ENCODE measurements at regions not wholly inside any gene's neighbourhood (a gene's known extent, or its start where the extent isn't known, plus 50 kb on each side); places are given as distances from the start of the nearest gene placed in this dataset.
A peak's percentile ranks its signal among the peaks of the same experiment; 100 is the strongest.

DNA sequence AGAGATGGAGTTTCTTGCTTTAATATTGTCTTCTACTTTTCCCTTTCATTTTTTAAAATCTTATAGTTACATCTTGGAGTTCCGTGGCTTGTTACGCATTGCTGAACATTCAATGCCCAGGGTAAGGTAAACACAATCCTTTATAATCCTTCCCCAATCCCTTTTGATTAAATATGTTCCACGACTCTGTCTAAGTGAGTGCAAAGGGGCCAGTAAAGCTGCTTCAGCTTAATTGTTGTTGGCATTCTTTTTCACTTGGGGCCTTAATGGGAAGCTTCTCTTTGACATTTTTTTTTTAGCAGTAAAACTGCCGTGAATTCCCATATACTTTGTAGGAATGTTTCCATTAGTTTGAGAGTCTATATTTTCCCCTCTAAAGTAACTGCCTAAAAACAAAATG is 1028.1 kb downstream of the C4orf33 start:
- Histone ChIP-seq H3K27ac (peak overlapping the region in 2 of 4 donors; percentile 46 to 57), H3K36me3 (no peaks in the 10 kb centered on the region), H3K9me3 (peaks cover 0 to 6% (median 0%) of the 10 kb centered on the region in 3 donors), H3K4me1 (no peaks in the 10 kb centered on the region), H3K4me3 (no peak overlapping the region), H3K27me3 (no peaks in the 10 kb centered on the region)
- no peak for ATAC-seq
- no peak for TF ChIP-seq POLR2AphosphoS5 (IDR thresholded peaks at IDR 0.05)
- WGBS, 2 donors (ENCODE audit: low coverage in 1 of 2): 7 to 10% methylated on average over 4 of the region's 4 CpGs

DNA sequence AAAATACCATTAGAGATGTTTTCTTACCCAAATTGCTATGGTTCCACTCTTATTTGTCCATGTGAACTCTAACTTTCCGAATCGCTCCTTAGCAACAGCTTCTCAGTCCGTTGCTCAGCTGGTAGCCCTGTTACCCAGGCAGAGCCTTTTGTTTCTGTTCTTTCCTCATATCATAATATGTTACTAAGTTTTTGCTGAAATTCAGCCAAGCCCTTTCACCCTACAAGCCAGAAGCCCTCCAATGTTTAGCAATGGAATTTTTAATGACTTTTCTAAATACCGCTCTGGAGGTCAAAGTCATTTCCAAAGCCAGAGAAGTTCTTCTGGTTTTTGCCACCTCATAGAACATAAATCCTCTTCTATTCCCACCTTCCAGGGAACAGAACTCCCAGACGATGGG is 1029.5 kb downstream of the C4orf33 start:
- H3K4me1 ChIP-seq: no peaks in the 10 kb centered on the region
- peaks cover 0 to 6% (median 0%) of the 10 kb centered on the region in 3 donors for H3K9me3 ChIP-seq
- no peaks in the 10 kb centered on the region for H3K36me3 ChIP-seq
- H3K27me3 ChIP-seq: no peaks in the 10 kb centered on the region
- WGBS, 2 donors (ENCODE audit: low coverage in 1 of 2): 24 to 26% methylated on average over 5 of the region's 5 CpGs
- no peak for ATAC-seq
- peak overlapping the region in 1 of 4 donors; percentile 57 for H3K27ac ChIP-seq
- peak; percentile 29 for TF ChIP-seq POLR2AphosphoS5 (IDR thresholded peaks at IDR 0.05)
- TF ChIP-seq CTCF (IDR thresholded peaks at IDR 0.05): no peak
- TF ChIP-seq POLR2A (IDR thresholded peaks at IDR 0.05): no peak
- TF ChIP-seq EP300 (IDR thresholded peaks at IDR 0.05): no peak
- H3K4me3 ChIP-seq: no peak overlapping the region

DNA sequence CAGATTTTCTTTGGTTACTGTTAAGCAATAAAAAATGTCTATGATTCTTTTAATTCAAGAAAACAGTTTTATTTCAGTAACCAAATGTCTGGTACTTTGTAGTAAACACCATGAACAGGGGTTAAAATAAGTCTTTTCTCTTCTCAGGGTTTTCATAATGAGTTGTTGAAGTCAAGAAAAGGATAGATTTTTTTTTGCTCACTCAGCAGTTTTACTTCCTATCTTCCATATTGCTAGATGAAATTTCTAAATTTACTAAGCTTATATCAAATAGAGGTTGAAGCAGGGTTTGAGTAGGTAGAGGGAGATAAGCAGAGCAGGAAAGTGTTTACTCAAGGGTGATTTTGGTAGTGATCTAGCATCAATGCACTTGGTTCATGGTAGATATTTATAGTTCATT is 1031.3 kb downstream of the C4orf33 start:
- H3K27ac ChIP-seq: no peak overlapping the region
- no peaks in the 10 kb centered on the region for H3K27me3 ChIP-seq
- no peak for ATAC-seq
- no peaks in the 10 kb centered on the region for H3K4me1 ChIP-seq
- no peak for TF ChIP-seq POLR2AphosphoS5 (IDR thresholded peaks at IDR 0.05)
- no peak for TF ChIP-seq EP300 (IDR thresholded peaks at IDR 0.05)
- no peak for TF ChIP-seq POLR2A (IDR thresholded peaks at IDR 0.05)
- no peak for TF ChIP-seq CTCF (IDR thresholded peaks at IDR 0.05)
- no peaks in the 10 kb centered on the region for H3K36me3 ChIP-seq
- no peak overlapping the region for H3K4me3 ChIP-seq
- H3K9me3 ChIP-seq: peaks cover 0 to 10% (median 0%) of the 10 kb centered on the region in 3 donors

GRCh38 chr4:130131536-130131935 is 1035.6 kb downstream of the C4orf33 start:
- 80 to 93% methylated on average over 2 of the region's 3 CpGs for WGBS, 2 donors (ENCODE audit: low coverage in 1 of 2)

GRCh38 chr4:130141651-130142050 is 1045.7 kb downstream of the C4orf33 start:
- no peak for TF ChIP-seq CTCF (IDR thresholded peaks at IDR 0.05)
- TF ChIP-seq EP300 (IDR thresholded peaks at IDR 0.05): no peak
- no peak for TF ChIP-seq POLR2AphosphoS5 (IDR thresholded peaks at IDR 0.05)
- TF ChIP-seq POLR2A (IDR thresholded peaks at IDR 0.05): no peak
- H3K27ac ChIP-seq: no peak overlapping the region
- ATAC-seq: no peak
- H3K27me3 ChIP-seq: no peaks in the 10 kb centered on the region
- H3K4me1 ChIP-seq: no peaks in the 10 kb centered on the region
- no peaks in the 10 kb centered on the region for H3K9me3 ChIP-seq
- H3K36me3 ChIP-seq: no peaks in the 10 kb centered on the region
- WGBS, 2 donors (ENCODE audit: low coverage in 1 of 2): 72 to 92% methylated on average over 7 of the region's 7 CpGs
- H3K4me3 ChIP-seq: no peak overlapping the region

More at GRCh38 chr4:130131536-130131935, 1035.6 kb downstream of the C4orf33 start:
- Histone ChIP-seq H3K9me3 (peaks cover 0 to 21% (median 0%) of the 10 kb centered on the region in 3 donors), H3K27me3 (no peaks in the 10 kb centered on the region), H3K4me1 (no peaks in the 10 kb centered on the region), H3K27ac (no peak overlapping the region), H3K36me3 (no peaks in the 10 kb centered on the region), H3K4me3 (no peak overlapping the region)
- TF ChIP-seq CTCF (IDR thresholded peaks at IDR 0.05) (no peak), EP300 (IDR thresholded peaks at IDR 0.05) (no peak)
- ATAC-seq: no peak

All from gastroesophageal sphincter (tissue), 4 donors.